Stomach (tissue), 8 donors: ENCODE measurements at regions not wholly inside any gene's neighbourhood (a gene's known extent, or its start where the extent isn't known, plus 50 kb on each side); places are given as distances from the start of the nearest gene placed in this dataset.
"Not testable (repeated sequence)": the region's sequence is repeated elsewhere in the genome, so short reads cannot be mapped to it uniquely, and the experiment has no call there.

Experiments
- DNase-seq, 2 donors: peaks; one replicate each; pipeline versions ENCODE4 v3.0.0 to v3.0.0-alpha.2; 2013 to 2019
- H3K27ac ChIP-seq, 5 donors: fragments of 200-600 bp in 4 of 5; sonication (generic) in 4 of 5; one replicate each; pipeline ENCODE4 v1.5.1; 2013 to 2019; ENCODE audit warnings: mild to moderate bottlenecking in 1 of 5, moderate library complexity in 1 of 5
- H3K27me3 ChIP-seq, 3 donors: fragments of 200-600 bp; sonication (generic); one replicate each; pipeline ENCODE4 v1.5.1; 2017 to 2019; ENCODE audit warnings: mixed run types in 1 of 3
- H3K36me3 ChIP-seq, 4 donors: fragments of 200-600 bp; sonication (generic); 1 replicate in 3 of 4; 2 replicates in 1 of 4; pipeline ENCODE4 v1.5.1; 2016 to 2019
- H3K4me1 ChIP-seq, 4 donors: fragments of 200-600 bp; sonication (generic); one replicate each; pipeline ENCODE4 v1.5.1; 2016 to 2019
- H3K4me3 ChIP-seq, 4 donors: fragments of 200-600 bp; sonication (generic) in 3 of 4; one replicate each; pipeline ENCODE4 v1.5.1; 2016 to 2019; ENCODE audit warnings: mild to moderate bottlenecking in 1 of 4
- H3K9me3 ChIP-seq, 4 donors: fragments of 200-600 bp; sonication (generic); one replicate each; pipeline ENCODE4 v1.5.1; 2016 to 2019
- CTCF ChIP-seq, 7 experiments: fragments of 450-650 bp in 4 of 7; fragments of 200-600 bp in 3 of 7; sonication (generic) in 3 of 7; IDR thresholded peaks; one replicate each; pipeline ENCODE4 v1.5.1; 2016 to 2019; ENCODE audit warnings: antibody characterized with exemption in 7 of 7, control low read depth in 2 of 7, mild to moderate bottlenecking in 1 of 7
- EP300 ChIP-seq: sonication (generic); formaldehyde crosslinking; IDR thresholded peaks from one replicate; pipeline ENCODE4 v1.6.1; 2017; ENCODE audit warnings: antibody characterized with exemption
- POLR2A ChIP-seq, 4 donors: fragments of 450-650 bp; IDR thresholded peaks; one replicate each; pipeline ENCODE4 v1.6.1; 2016; ENCODE audit warnings: antibody characterized with exemption in 4 of 4, control low read depth in 2 of 4, mild to moderate bottlenecking in 1 of 4, moderate library complexity in 1 of 4
- POLR2AphosphoS5 ChIP-seq, 3 donors: sonication (generic); formaldehyde crosslinking; IDR thresholded peaks; one replicate each; pipeline ENCODE4 v1.6.1; 2016; ENCODE audit warnings: antibody characterized with exemption in 3 of 3
- WGBS, 5 donors: extraction: QIAGEN DNeasy Blood & Tissue Kit in 3 of 5; methylation state at CpG; one replicate each; pipeline versions ENCODE4 v1.1.5 to v1.1.7; 2013 to 2018; 5-methylcytosine and 5-hydroxymethylcytosine counted together
- intact Hi-C: fragments of 100-400 bp; cut with DNase I; formaldehyde crosslinking; loops from one replicate; pipeline ENCODE4 v1.15.1; 2023; ENCODE audit warnings: low total_unique reads
- donor health status: healthy with polysubstance abuse.
- donor health status: Bipolar disorder and iron deficiency.
- donor health status: healthy.

GRCh38 chr16:82281544-82281943 is 111.5 kb upstream of the MPHOSPH6 start:
- H3K4me3 ChIP-seq: no peak overlapping the region
- H3K4me1 ChIP-seq: peaks cover 0 to 8% (median 0%) of the 10 kb centered on the region in 4 donors
- WGBS, 5 donors: 67 to 88% (median 71%) methylated on average over 2 of the region's 2 CpGs
- intact Hi-C loops: no loop called here
- no peaks in the 10 kb centered on the region for H3K27me3 ChIP-seq
- H3K9me3 ChIP-seq: no peaks in the 10 kb centered on the region
- DNase-seq: no peak
- H3K36me3 ChIP-seq: no peaks in the 10 kb centered on the region
- TF ChIP-seq POLR2AphosphoS5 (IDR thresholded peaks at IDR 0.05) (no peak), CTCF (IDR thresholded peaks at IDR 0.05) (no peak), POLR2A (IDR thresholded peaks at IDR 0.05) (no peak), EP300 (no peak)
- no peak overlapping the region for H3K27ac ChIP-seq

GRCh38 chr16:82280867-82281266 is 110.8 kb upstream of the MPHOSPH6 start:
- TF ChIP-seq CTCF (IDR thresholded peaks at IDR 0.05): no peak
- TF ChIP-seq POLR2AphosphoS5 (IDR thresholded peaks at IDR 0.05): no peak
- no peak for TF ChIP-seq EP300
- no peak for TF ChIP-seq POLR2A (IDR thresholded peaks at IDR 0.05)
- H3K27ac ChIP-seq: no peak overlapping the region
- no peaks in the 10 kb centered on the region for H3K36me3 ChIP-seq
- peaks cover 0 to 8% (median 0%) of the 10 kb centered on the region in 4 donors for H3K4me1 ChIP-seq
- WGBS, 5 donors: 89 to 97% (median 95%) methylated on average over 1 of the region's 1 CpG
- intact Hi-C loops: no loop called here
- no peaks in the 10 kb centered on the region for H3K9me3 ChIP-seq
- H3K27me3 ChIP-seq: no peaks in the 10 kb centered on the region
- DNase-seq: no peak
- H3K4me3 ChIP-seq: no peak overlapping the region

GRCh38 chr16:82275349-82275748 is 105.3 kb upstream of the MPHOSPH6 start:
- H3K27me3 ChIP-seq, H3K9me3 ChIP-seq, intact Hi-C loops, H3K36me3 ChIP-seq, H3K4me3 ChIP-seq, H3K4me1 ChIP-seq, H3K27ac ChIP-seq, DNase-seq: not testable (repeated sequence)
- WGBS, 5 donors: 81 to 88% (median 87%) methylated on average over 3 of the region's 3 CpGs

GRCh38 chr16:82271636-82272035 is 101.6 kb upstream of the MPHOSPH6 start:
- H3K4me3 ChIP-seq: no peak overlapping the region
- DNase-seq: no peak
- H3K27ac ChIP-seq: no peak overlapping the region
- H3K27me3 ChIP-seq: no peaks in the 10 kb centered on the region
- no peak for TF ChIP-seq POLR2AphosphoS5 (IDR thresholded peaks at IDR 0.05)
- no peak for TF ChIP-seq CTCF (IDR thresholded peaks at IDR 0.05)
- TF ChIP-seq EP300: no peak
- no peaks in the 10 kb centered on the region for H3K9me3 ChIP-seq
- H3K4me1 ChIP-seq: no peaks in the 10 kb centered on the region
- no peaks in the 10 kb centered on the region for H3K36me3 ChIP-seq
- 83 to 91% (median 83%) methylated on average over 1 of the region's 1 CpG for WGBS, 5 donors
- intact Hi-C loops: no loop called here

- not testable (repeated sequence) for H3K4me3 ChIP-seq, H3K27ac ChIP-seq, H3K36me3 ChIP-seq, H3K4me1 ChIP-seq, H3K27me3 ChIP-seq, DNase-seq, H3K9me3 ChIP-seq
- 63 to 79% (median 71%) methylated on average over 1 of the region's 1 CpG for WGBS, 5 donors
- intact Hi-C loops: loop anchor here (5.0 to 10.0 kb wide), 2 partner anchors 75 to 1177 kb away; no protein-coding TSS in a partner anchor
Measured at GRCh38 chr16:82267675-82268074, 97.7 kb upstream of the MPHOSPH6 start.
